ENCODE measurements at regions not wholly inside any gene's neighbourhood (a gene's known extent, or its start where the extent isn't known, plus 50 kb on each side); places are given as distances from the start of the nearest gene placed in this dataset.

DNA sequence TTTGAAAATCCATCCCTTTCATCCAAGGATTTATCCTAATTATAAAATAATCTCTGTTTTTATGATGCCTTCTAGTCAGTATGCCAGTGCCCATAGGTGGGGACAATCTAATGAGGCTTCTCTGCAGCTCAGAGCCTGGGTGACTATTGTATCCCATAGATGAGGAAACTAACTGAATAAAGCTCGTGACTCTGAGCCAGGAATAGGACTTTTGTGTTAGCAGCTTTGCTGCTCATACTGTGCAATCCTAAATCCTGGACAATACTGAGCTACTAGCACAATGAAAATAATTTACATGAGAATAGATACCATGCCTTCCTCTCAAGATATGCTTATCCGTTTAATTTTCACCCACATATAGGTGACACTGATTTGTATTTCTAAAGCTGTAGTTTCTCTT is 443.0 kb downstream of the PLK2 start:
- TF ChIP-seq, protein P1, sequence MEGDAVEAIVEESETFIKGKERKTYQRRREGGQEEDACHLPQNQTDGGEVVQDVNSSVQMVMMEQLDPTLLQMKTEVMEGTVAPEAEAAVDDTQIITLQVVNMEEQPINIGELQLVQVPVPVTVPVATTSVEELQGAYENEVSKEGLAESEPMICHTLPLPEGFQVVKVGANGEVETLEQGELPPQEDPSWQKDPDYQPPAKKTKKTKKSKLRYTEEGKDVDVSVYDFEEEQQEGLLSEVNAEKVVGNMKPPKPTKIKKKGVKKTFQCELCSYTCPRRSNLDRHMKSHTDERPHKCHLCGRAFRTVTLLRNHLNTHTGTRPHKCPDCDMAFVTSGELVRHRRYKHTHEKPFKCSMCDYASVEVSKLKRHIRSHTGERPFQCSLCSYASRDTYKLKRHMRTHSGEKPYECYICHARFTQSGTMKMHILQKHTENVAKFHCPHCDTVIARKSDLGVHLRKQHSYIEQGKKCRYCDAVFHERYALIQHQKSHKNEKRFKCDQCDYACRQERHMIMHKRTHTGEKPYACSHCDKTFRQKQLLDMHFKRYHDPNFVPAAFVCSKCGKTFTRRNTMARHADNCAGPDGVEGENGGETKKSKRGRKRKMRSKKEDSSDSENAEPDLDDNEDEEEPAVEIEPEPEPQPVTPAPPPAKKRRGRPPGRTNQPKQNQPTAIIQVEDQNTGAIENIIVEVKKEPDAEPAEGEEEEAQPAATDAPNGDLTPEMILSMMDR (IDR thresholded peaks at IDR 0.05) = no peak
- TF ChIP-seq EZH2 (IDR thresholded peaks at IDR 0.05) = no peak
